ENCODE measurements at regions not wholly inside any gene's neighbourhood (a gene's known extent, or its start where the extent isn't known, plus 50 kb on each side); places are given as distances from the start of the nearest gene placed in this dataset.

GRCh38 chr16:64455275-64455674, 666.6 kb downstream of the CDH11 start:
- no peak for TF ChIP-seq POLR2AphosphoS5 (IDR thresholded peaks at IDR 0.05; ENCODE audit: low read depth, low read length)
- TF ChIP-seq FOXP2 (optimal IDR thresholded peaks at IDR 0.05; ENCODE audit: borderline replicate concordance, extremely low read depth, extremely low read length, insufficient read depth): no peak
- TF ChIP-seq REST (IDR thresholded peaks at IDR 0.05; ENCODE audit: insufficient read depth in 1 of 2, low read depth in 2 of 2, low read length in 2 of 2): no peak
- no peak for TF ChIP-seq TAF1 (IDR thresholded peaks at IDR 0.05; ENCODE audit: borderline replicate concordance, insufficient read depth, low read length)
- no peak for TF ChIP-seq SIN3A (IDR thresholded peaks at IDR 0.05; ENCODE audit: borderline replicate concordance, insufficient read depth, low read length)

Data from PFSK-1 (cell line).